SK-N-MC (cell line): ENCODE measurements at regions not wholly inside any gene's neighbourhood (a gene's known extent, or its start where the extent isn't known, plus 50 kb on each side); places are given as distances from the start of the nearest gene placed in this dataset.

ENCODE experiments used
- EZH2 ChIP-seq: fragments of 200-600 bp; sonication (generic); IDR thresholded peaks from one replicate; pipeline ENCODE4 v1.6.1; 2017; ENCODE audit warnings: antibody characterized with exemption
- FOXP2 ChIP-seq: optimal IDR thresholded peaks from 2 replicates; pipeline ENCODE3; 2011; ENCODE audit warnings: mild to moderate bottlenecking, moderate library complexity; ENCODE audit not compliant: insufficient read depth; ENCODE audit errors: extremely low read length, control extremely low read depth
- POLR2AphosphoS5 ChIP-seq: IDR thresholded peaks from 2 replicates; pipeline ENCODE4 v1.6.1; 2012; ENCODE audit warnings: mild to moderate bottlenecking, low read depth, low read length, borderline replicate concordance

DNA sequence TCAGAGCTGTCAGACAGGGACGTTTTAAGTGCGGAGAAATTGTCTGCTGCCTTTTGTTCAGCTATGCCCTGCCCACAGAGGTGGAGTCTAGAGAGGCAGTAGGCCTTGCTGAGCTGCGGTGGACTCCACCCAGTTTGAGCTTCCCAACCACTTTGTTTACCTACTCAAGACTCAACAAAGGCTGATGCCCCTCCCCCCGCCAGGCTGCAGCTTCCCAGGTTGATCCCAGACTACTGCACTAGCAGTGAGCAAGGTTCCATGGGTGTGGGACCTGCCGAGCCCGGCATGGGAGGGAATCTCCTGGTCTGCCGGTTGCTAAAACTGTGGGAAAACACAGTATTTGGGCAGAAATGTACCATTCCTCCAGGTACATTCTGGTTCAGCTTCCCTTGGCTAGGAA lies 282.1 kb downstream of the VGLL3 start:
- no peak for TF ChIP-seq POLR2AphosphoS5
- no peak for TF ChIP-seq EZH2
- TF ChIP-seq FOXP2, result no peak
